ENCODE measurements at regions not wholly inside any gene's neighbourhood (a gene's known extent, or its start where the extent isn't known, plus 50 kb on each side); places are given as distances from the start of the nearest gene placed in this dataset.
"Not testable (repeated sequence)": the region's sequence is repeated elsewhere in the genome, so short reads cannot be mapped to it uniquely, and the experiment has no call there.

- Histone ChIP-seq H3K36me3 (ENCODE audit: insufficient read depth, low read depth, low read length) (no peaks in the 10 kb centered on the region), H3K27ac (ENCODE audit: low read length) (no peak overlapping the region), H3K4me1 (ENCODE audit: insufficient read depth, low read length) (no peaks in the 10 kb centered on the region), H3K27me3 (ENCODE audit: insufficient read depth, low read length) (no peaks in the 10 kb centered on the region), H3K9me3 (ENCODE audit: insufficient read depth, low read depth, low read length) (no peaks in the 10 kb centered on the region), H3K4me3 (ENCODE audit: low read length) (no peak overlapping the region), H3K9ac (ENCODE audit: low read depth, low read length) (no peak overlapping the region)
Measured at GRCh38 chr2:48230834-48231233, 83.6 kb upstream of the FOXN2 start.

- Histone ChIP-seq H3K36me3 (ENCODE audit: insufficient read depth, low read depth, low read length) (no peaks in the 10 kb centered on the region), H3K9ac (ENCODE audit: low read depth, low read length) (no peak overlapping the region), H3K9me3 (ENCODE audit: insufficient read depth, low read depth, low read length) (no peaks in the 10 kb centered on the region), H3K4me1 (ENCODE audit: insufficient read depth, low read length) (no peaks in the 10 kb centered on the region), H3K27me3 (ENCODE audit: insufficient read depth, low read length) (no peaks in the 10 kb centered on the region), H3K27ac (ENCODE audit: low read length) (no peak overlapping the region), H3K4me3 (ENCODE audit: low read length) (no peak overlapping the region)
Measured at GRCh38 chr2:48232351-48232750, 82.1 kb upstream of the FOXN2 start.

GRCh38 chr2:48233005-48233404 is 81.5 kb upstream of the FOXN2 start:
- no peaks in the 10 kb centered on the region for H3K9me3 ChIP-seq (ENCODE audit: insufficient read depth, low read depth, low read length)
- no peaks in the 10 kb centered on the region for H3K4me1 ChIP-seq (ENCODE audit: insufficient read depth, low read length)
- no peaks in the 10 kb centered on the region for H3K27me3 ChIP-seq (ENCODE audit: insufficient read depth, low read length)
- H3K9ac ChIP-seq (ENCODE audit: low read depth, low read length), result no peak overlapping the region
- no peak overlapping the region for H3K27ac ChIP-seq (ENCODE audit: low read length)
- no peaks in the 10 kb centered on the region for H3K36me3 ChIP-seq (ENCODE audit: insufficient read depth, low read depth, low read length)
- H3K4me3 ChIP-seq (ENCODE audit: low read length), result no peak overlapping the region

GRCh38 chr2:48233824-48234223 is 80.7 kb upstream of the FOXN2 start:
- H3K4me3 ChIP-seq (ENCODE audit: low read length); H3K4me1 ChIP-seq (ENCODE audit: insufficient read depth, low read length); H3K27ac ChIP-seq (ENCODE audit: low read length); H3K9ac ChIP-seq (ENCODE audit: low read depth, low read length); H3K36me3 ChIP-seq (ENCODE audit: insufficient read depth, low read depth, low read length); H3K27me3 ChIP-seq (ENCODE audit: insufficient read depth, low read length); H3K9me3 ChIP-seq (ENCODE audit: insufficient read depth, low read depth, low read length): not testable (repeated sequence)

GRCh38 chr2:48235076-48235475 is 79.4 kb upstream of the FOXN2 start:
- Histone ChIP-seq H3K4me3 (ENCODE audit: low read length) (no peak overlapping the region), H3K36me3 (ENCODE audit: insufficient read depth, low read depth, low read length) (no peaks in the 10 kb centered on the region), H3K27ac (ENCODE audit: low read length) (no peak overlapping the region), H3K27me3 (ENCODE audit: insufficient read depth, low read length) (no peaks in the 10 kb centered on the region), H3K9ac (ENCODE audit: low read depth, low read length) (no peak overlapping the region), H3K4me1 (ENCODE audit: insufficient read depth, low read length) (no peaks in the 10 kb centered on the region; the same call in 1 of the 2 replicates), H3K9me3 (ENCODE audit: insufficient read depth, low read depth, low read length) (no peaks in the 10 kb centered on the region)

GRCh38 chr2:48238381-48238780 is 76.1 kb upstream of the FOXN2 start:
- Histone ChIP-seq H3K9me3 (ENCODE audit: insufficient read depth, low read depth, low read length) (no peaks in the 10 kb centered on the region), H3K27me3 (ENCODE audit: insufficient read depth, low read length) (no peaks in the 10 kb centered on the region), H3K9ac (ENCODE audit: low read depth, low read length) (no peak overlapping the region), H3K27ac (ENCODE audit: low read length) (no peak overlapping the region), H3K4me3 (ENCODE audit: low read length) (no peak overlapping the region), H3K4me1 (ENCODE audit: insufficient read depth, low read length) (no peaks in the 10 kb centered on the region; the same call in 1 of the 2 replicates), H3K36me3 (ENCODE audit: insufficient read depth, low read depth, low read length) (no peaks in the 10 kb centered on the region)

DNA sequence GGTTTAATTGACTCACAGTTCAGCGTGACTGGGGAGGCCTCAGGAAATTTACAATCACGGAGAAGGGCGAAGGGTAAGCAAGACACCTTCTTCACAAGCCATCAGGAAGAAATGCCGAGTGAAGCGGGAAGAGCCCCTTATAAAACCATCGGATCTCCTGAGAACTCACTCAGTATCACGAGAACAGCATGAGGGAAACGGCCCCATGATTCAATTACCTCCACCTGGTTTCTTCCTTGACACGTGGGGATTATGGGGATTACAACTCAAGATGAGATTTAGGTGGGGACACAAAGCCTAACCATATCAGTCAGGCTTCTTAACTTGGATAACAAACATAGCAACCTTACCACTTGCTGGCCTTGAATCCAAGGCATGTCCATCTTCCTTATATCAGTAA is 73.6 kb upstream of the FOXN2 start:
- no peaks in the 10 kb centered on the region; the same call in 1 of the 2 replicates for H3K4me1 ChIP-seq (ENCODE audit: insufficient read depth, low read length)

GRCh38 chr2:48247206-48247605 is 67.3 kb upstream of the FOXN2 start:
- Histone ChIP-seq H3K9ac (ENCODE audit: low read depth, low read length) (no peak overlapping the region), H3K4me1 (ENCODE audit: insufficient read depth, low read length) (peaks cover 5% of the 10 kb centered on the region), H3K27ac (ENCODE audit: low read length) (no peak overlapping the region), H3K4me3 (ENCODE audit: low read length) (no peak overlapping the region), H3K36me3 (ENCODE audit: insufficient read depth, low read depth, low read length) (no peaks in the 10 kb centered on the region), H3K9me3 (ENCODE audit: insufficient read depth, low read depth, low read length) (no peaks in the 10 kb centered on the region), H3K27me3 (ENCODE audit: insufficient read depth, low read length) (no peaks in the 10 kb centered on the region)

More for the DNA sequence above, 73.6 kb upstream of the FOXN2 start:
- no peak overlapping the region for H3K9ac ChIP-seq (ENCODE audit: low read depth, low read length)
- H3K36me3 ChIP-seq (ENCODE audit: insufficient read depth, low read depth, low read length), result no peaks in the 10 kb centered on the region
- no peak overlapping the region for H3K4me3 ChIP-seq (ENCODE audit: low read length)
- H3K27me3 ChIP-seq (ENCODE audit: insufficient read depth, low read length), result no peaks in the 10 kb centered on the region
- no peak overlapping the region for H3K27ac ChIP-seq (ENCODE audit: low read length)
- H3K9me3 ChIP-seq (ENCODE audit: insufficient read depth, low read depth, low read length), result no peaks in the 10 kb centered on the region

DNA sequence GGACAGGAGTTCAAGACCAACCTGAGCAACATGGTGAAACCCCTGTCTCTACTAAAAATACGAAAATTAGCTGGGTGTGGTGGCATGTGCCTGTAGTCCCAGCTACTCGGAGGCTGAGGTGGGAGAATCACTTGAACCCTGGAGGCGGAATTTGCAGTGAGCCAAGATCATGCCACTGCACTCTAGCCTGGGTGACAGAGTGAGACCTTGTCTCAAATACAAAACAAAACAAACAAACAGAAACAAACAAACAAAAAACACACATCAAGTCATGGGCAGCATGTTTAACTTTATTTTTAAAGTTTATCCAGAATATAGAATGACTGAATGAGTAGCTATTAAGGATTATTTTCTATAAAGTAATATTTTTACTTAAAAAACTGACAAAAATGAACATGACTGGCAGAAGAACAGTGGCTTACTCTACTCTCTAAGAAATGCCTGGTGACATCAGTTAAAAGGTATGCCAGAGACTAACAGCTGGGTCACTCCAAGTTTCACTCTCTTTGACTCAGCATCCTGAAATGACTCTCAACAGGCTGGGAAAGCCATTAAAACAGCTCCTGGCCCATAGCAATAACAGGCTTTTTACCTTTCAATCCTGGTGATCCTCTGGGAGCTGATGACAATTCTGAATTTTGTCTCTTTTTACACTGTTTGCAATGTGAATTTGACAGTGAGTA is 66.1 kb upstream of the FOXN2 start:
- Histone ChIP-seq H3K36me3 (ENCODE audit: insufficient read depth, low read depth, low read length) (no peaks in the 10 kb centered on the region), H3K9me3 (ENCODE audit: insufficient read depth, low read depth, low read length) (no peaks in the 10 kb centered on the region), H3K4me1 (ENCODE audit: insufficient read depth, low read length) (peaks cover 5% of the 10 kb centered on the region), H3K27me3 (ENCODE audit: insufficient read depth, low read length) (no peaks in the 10 kb centered on the region), H3K9ac (ENCODE audit: low read depth, low read length) (peak overlapping the region; percentile 17; the same call in 1 of the 2 replicates), H3K27ac (ENCODE audit: low read length) (no peak overlapping the region), H3K4me3 (ENCODE audit: low read length) (no peak overlapping the region)

DNA sequence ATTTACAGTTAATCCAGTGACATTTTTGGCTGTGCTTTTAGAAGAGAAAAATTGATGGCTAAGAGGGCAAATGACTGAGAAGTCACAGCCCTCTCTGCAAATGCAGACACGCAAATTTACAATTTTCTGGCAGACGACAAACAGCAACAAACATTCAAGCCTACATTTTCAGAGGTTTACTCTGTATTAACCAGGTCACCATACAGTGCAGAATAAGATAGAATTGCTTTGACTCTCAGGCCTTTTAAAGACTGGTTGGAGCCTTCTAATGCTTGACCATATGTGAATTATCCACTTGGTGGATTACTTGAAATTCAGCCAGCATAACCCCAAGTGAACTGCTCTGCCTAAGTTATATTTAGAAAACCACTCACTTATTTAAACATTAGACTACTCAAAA is 65.5 kb upstream of the FOXN2 start:
- Histone ChIP-seq H3K4me1 (ENCODE audit: insufficient read depth, low read length) (peaks cover 5% of the 10 kb centered on the region), H3K4me3 (ENCODE audit: low read length) (no peak overlapping the region), H3K9ac (ENCODE audit: low read depth, low read length) (peak overlapping the region; percentile 17; the same call in 1 of the 2 replicates), H3K27me3 (ENCODE audit: insufficient read depth, low read length) (no peaks in the 10 kb centered on the region), H3K36me3 (ENCODE audit: insufficient read depth, low read depth, low read length) (no peaks in the 10 kb centered on the region), H3K9me3 (ENCODE audit: insufficient read depth, low read depth, low read length) (no peaks in the 10 kb centered on the region), H3K27ac (ENCODE audit: low read length) (no peak overlapping the region)

DNA sequence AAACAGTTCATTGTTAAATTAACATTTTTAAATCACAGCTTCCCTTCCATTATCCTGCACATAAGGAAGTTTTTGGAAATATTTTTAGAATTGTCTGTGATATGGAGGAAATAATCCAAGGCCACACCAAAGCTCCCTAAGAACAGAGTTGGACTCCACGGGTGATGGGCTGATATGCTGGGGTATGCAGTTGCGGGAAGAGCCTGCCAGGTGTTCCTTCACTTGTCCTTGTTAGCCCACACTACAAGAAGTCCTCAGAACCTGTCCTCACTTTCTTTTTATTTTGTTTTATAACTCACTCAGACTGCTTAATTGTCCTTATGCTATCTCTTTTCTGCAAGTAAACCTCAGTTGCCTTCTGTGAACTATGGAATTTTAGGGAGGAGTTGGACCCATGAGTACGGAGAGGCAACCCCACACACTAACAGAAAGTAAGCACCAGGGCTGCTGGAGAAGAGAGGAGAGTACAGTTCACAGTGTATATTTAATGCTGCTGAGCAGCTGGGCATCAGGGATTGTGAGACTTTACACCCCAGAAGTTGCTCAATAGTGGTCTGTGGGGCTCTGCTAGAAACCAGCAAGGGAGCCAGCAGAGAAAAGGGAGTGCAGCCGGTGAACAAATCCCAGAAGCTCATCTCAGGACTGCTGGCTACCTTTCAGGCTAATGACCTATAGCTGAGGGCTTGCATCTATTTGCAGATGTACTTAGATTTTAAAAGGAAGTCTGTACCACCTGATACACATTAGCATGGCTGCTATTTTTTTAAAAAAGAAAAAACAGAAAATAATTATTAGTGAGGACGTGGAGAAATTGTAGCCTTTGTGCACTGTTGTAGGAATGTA is 64.6 kb upstream of the FOXN2 start:
- H3K4me3 ChIP-seq (ENCODE audit: low read length), result no peak overlapping the region
- no peak overlapping the region for H3K9ac ChIP-seq (ENCODE audit: low read depth, low read length)
- no peaks in the 10 kb centered on the region for H3K27me3 ChIP-seq (ENCODE audit: insufficient read depth, low read length)
- no peak overlapping the region for H3K27ac ChIP-seq (ENCODE audit: low read length)
- H3K9me3 ChIP-seq (ENCODE audit: insufficient read depth, low read depth, low read length), result no peaks in the 10 kb centered on the region
- H3K4me1 ChIP-seq (ENCODE audit: insufficient read depth, low read length), result peaks cover 5% of the 10 kb centered on the region
- no peaks in the 10 kb centered on the region for H3K36me3 ChIP-seq (ENCODE audit: insufficient read depth, low read depth, low read length)

- no peaks in the 10 kb centered on the region for H3K9me3 ChIP-seq (ENCODE audit: insufficient read depth, low read depth, low read length)
- H3K36me3 ChIP-seq (ENCODE audit: insufficient read depth, low read depth, low read length), result no peaks in the 10 kb centered on the region
- H3K9ac ChIP-seq (ENCODE audit: low read depth, low read length), result no peak overlapping the region
- no peak overlapping the region for H3K4me3 ChIP-seq (ENCODE audit: low read length)
- no peaks in the 10 kb centered on the region for H3K27me3 ChIP-seq (ENCODE audit: insufficient read depth, low read length)
- no peak overlapping the region for H3K27ac ChIP-seq (ENCODE audit: low read length)
- H3K4me1 ChIP-seq (ENCODE audit: insufficient read depth, low read length), result peaks cover 5% of the 10 kb centered on the region
Measured at GRCh38 chr2:48250474-48250844, 64.0 kb upstream of the FOXN2 start.

Measured in iPS-20b (cell line).